Kidney tubule cell (primary cell): ENCODE measurements at regions not wholly inside any gene's neighbourhood (a gene's known extent, or its start where the extent isn't known, plus 50 kb on each side); places are given as distances from the start of the nearest gene placed in this dataset.
A peak's percentile ranks its signal among the peaks of the same experiment; 100 is the strongest.

Experiments
- DNase-seq: peaks from one replicate; pipeline ENCODE4 v3.0.0-alpha.2; 2018; ENCODE audit warnings: low spot score

GRCh38 chr17:52738791-52739190 lies 580.3 kb upstream of the CA10 start:
- no peak for DNase-seq

- no peak for DNase-seq
Measured at GRCh38 chr17:52737071-52737470, 578.6 kb upstream of the CA10 start.

- DNase-seq, result no peak
Measured at GRCh38 chr17:52732841-52733240, 574.3 kb upstream of the CA10 start.

GRCh38 chr17:52724578-52724977 lies 566.1 kb upstream of the CA10 start:
- no peak for DNase-seq

- DNase-seq, result no peak
Measured at GRCh38 chr17:52721910-52722309, 563.4 kb upstream of the CA10 start.

- DNase-seq, result no peak
Measured at GRCh38 chr17:52710363-52710901, 551.9 kb upstream of the CA10 start.

GRCh38 chr17:52709724-52710123 lies 551.2 kb upstream of the CA10 start:
- no peak for DNase-seq

- no peak for DNase-seq
Measured at GRCh38 chr17:52696362-52696761, 537.8 kb upstream of the CA10 start.

GRCh38 chr17:52686140-52686539 lies 527.6 kb upstream of the CA10 start:
- no peak for DNase-seq

- no peak for DNase-seq
Measured at GRCh38 chr17:52681480-52681879, 523.0 kb upstream of the CA10 start.

- DNase-seq, result peak; percentile 88
Measured at GRCh38 chr17:52678211-52678610, 519.7 kb upstream of the CA10 start.

GRCh38 chr17:52674686-52675085 lies 516.2 kb upstream of the CA10 start:
- DNase-seq, result peak; percentile 17

GRCh38 chr17:52673791-52674190 lies 515.3 kb upstream of the CA10 start:
- DNase-seq, result peak; percentile 93

- DNase-seq, result no peak
Measured at GRCh38 chr17:52666264-52666663, 507.8 kb upstream of the CA10 start.

GRCh38 chr17:52660692-52661091 lies 502.2 kb upstream of the CA10 start:
- DNase-seq, result peak; percentile 19

- no peak for DNase-seq
Measured at GRCh38 chr17:52653014-52653413, 494.5 kb upstream of the CA10 start.

- DNase-seq, result peak; percentile 6
Measured at GRCh38 chr17:52648995-52649394, 490.5 kb upstream of the CA10 start.

- DNase-seq, result no peak
Measured at GRCh38 chr17:52647411-52647810, 488.9 kb upstream of the CA10 start.

- no peak for DNase-seq
Measured at GRCh38 chr17:52636443-52636842, 477.9 kb upstream of the CA10 start.

- no peak for DNase-seq
Measured at GRCh38 chr17:52606590-52606989, 448.1 kb upstream of the CA10 start.

GRCh38 chr17:52606098-52606497 lies 447.6 kb upstream of the CA10 start:
- DNase-seq, result peak; percentile 75

- DNase-seq, result peak; percentile 46
Measured at GRCh38 chr17:52604105-52604504, 445.6 kb upstream of the CA10 start.

GRCh38 chr17:52597452-52598215 lies 439.1 kb upstream of the CA10 start:
- DNase-seq, result peak; percentile 29

- DNase-seq, result no peak
Measured at GRCh38 chr17:52594516-52594915, 436.0 kb upstream of the CA10 start.
